HCEC 1CT (cell line): ENCODE measurements at regions not wholly inside any gene's neighbourhood (a gene's known extent, or its start where the extent isn't known, plus 50 kb on each side); places are given as distances from the start of the nearest gene placed in this dataset.

Experiments used
- DNase-seq: peaks from one replicate; pipeline ENCODE4 v3.0.0-alpha.2; 2017

DNA sequence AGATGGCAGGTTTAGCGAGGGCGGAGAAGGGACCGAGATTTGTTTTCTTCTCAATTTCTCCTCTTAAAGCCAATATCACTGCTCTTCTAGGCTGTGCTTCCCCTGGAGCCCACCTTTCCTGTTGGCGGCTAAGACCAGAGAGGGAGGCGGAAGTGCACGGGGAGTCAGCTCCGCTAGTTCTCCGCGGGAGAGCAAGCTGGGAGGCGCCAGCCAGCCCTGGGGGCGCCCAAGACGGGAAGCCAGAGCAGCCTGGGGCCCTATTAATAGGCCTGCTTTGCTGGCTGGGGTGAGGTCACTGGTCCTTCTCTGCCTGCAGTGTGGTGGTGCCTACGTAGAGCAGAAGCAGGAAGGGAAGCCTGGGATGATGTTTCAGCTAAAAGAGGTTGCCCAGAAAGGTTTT lies 61.6 kb downstream of the LSM5 start:
- DNase-seq, result no peak

- DNase-seq, result no peak
Observed at GRCh38 chr7:32427769-32428291, 62.4 kb downstream of the LSM5 start.

DNA sequence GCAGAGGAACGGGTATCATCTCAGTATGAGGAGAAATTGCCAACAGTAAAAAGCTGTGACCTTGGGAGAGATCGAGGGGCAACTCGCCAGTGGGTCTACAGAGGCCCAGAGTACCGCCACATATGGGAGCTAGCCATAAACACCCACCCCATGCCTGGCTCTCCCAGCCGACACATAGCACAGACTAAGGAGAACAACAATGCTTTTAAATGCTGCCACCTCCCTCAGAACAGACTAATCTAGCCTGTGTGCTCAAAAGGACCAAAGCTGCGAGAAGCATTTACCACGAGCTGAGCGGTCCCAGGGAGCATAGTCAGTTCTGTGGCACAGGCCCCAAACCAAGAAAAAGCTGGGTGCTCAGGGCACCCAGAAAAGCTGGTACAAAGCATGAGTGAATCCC lies 73.3 kb downstream of the LSM5 start:
- no peak for DNase-seq

GRCh38 chr7:32415936-32416335 lies 74.2 kb downstream of the LSM5 start:
- no peak for DNase-seq

DNA sequence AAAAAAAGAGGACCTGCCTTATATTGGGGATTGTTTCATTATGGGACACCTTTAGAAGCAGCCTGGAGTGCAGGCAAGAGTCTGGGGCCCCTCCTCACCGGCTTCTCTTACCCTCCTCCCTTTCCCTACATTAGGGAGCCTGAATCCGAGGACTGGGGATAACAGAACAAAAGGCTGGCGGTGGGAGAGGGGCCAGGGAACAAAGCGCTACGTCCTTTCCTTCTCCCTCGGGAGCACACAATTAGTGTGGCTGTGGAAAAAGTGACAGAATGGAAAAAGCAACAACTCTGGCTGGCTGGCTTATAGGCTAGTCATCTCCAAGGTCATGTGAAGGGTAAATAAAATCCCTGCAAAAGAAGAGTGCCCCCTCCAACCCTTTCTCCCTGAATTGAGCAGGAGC lies 74.7 kb downstream of the LSM5 start:
- DNase-seq, result no peak

GRCh38 chr7:32412471-32412870 lies 77.7 kb downstream of the LSM5 start:
- DNase-seq, result no peak

DNA sequence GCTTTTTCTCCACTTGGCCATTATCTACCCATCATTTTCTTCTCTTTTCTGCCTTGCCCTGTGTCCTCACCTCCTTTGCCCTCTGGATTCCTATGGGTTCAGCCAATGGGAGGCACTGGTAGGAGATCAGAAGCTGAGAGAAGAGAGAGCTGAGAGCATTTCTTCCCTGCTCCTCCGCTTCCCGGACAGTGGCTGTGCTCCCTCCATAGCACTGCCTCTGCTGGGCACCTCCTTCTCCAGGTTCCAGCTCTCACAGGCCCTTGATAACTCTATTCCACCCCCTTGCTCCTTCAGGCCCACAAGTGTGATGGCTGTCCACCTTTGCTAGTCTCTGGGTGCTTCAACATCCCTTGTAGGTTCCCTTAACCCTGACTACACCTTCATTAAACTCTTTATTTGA lies 79.6 kb downstream of the LSM5 start:
- DNase-seq, result no peak

- DNase-seq, result no peak
Observed at GRCh38 chr7:32406386-32406785, 83.8 kb downstream of the LSM5 start.

DNA sequence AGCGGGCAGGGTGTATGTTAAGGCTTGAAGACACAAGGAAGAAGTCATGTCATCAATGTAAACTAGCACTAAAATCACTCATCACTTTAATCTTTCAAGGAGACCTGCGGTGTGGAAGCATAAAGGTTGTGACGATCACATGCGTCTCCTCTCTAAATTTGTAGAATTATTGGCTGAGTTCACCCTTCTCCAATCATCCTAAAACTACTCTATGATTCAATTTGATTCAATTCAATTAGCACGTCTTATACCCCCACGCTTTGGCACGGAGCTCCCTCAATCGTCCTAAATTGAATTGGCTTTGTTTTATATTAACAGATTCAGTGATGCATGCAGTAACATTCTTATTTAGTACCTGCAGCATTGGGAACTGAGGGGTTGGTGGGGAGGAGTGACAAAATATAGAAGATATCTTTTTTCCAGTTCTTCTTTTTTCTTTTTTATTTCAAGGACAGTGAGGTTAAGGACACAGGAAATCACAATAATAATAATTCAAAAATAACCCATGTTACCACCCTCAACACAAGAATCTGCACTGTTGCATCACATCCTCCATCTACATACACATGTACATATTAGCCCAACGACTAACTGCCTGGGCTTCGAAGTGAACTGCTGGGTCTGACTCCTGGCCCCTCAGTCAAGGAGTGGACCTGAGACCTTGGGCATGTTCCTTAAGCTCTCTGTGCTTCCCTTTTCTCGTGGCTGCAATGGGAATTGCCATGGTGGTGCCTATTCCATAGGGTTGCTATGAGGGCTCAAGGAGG lies 86.5 kb downstream of the LSM5 start:
- DNase-seq, result no peak

- no peak for DNase-seq
Observed at GRCh38 chr7:32400676-32401075, 89.5 kb downstream of the LSM5 start.

GRCh38 chr7:32399311-32399710 lies 90.9 kb downstream of the LSM5 start:
- DNase-seq, result no peak

- no peak for DNase-seq
Observed at GRCh38 chr7:32395168-32395567, 95.0 kb downstream of the LSM5 start.

GRCh38 chr7:32393861-32394260 lies 96.3 kb downstream of the LSM5 start:
- DNase-seq, result no peak

GRCh38 chr7:32390210-32390609 lies 100.0 kb downstream of the LSM5 start:
- DNase-seq, result no peak

GRCh38 chr7:32385316-32385956 lies 104.7 kb downstream of the LSM5 start:
- DNase-seq, result no peak

- no peak for DNase-seq
Observed at GRCh38 chr7:32381024-32381601, 109.1 kb downstream of the LSM5 start.

DNA sequence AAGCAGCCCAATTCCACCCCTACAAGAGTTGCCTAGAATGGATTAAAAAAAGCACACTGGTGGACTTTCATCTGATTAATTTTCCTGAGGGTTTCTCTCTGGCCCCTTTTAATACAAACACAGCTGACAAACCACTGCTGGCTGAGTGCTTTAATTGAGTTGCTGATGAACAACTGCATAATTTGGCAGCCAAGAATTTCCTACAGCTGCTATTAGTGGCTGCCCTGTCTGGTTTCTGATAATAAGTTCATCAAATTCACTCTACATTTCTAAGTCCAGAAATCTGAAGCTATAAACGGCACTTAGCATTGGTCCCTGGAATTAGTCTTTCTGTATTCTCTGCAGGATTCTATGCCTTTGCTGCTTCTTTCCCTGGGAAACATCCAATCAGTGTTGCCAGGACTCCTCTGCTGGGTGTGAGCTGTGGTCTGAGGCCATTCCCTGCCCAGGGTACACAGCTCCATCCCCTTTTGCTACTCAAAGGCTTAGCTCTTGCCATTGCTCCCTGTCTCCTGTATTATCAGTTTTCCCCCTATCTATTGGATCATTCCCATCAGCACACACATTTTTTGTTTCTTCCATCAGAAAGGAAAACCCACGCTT lies 110.6 kb downstream of the LSM5 start:
- no peak for DNase-seq

GRCh38 chr7:32378988-32379387 lies 111.2 kb downstream of the LSM5 start:
- DNase-seq, result no peak

DNA sequence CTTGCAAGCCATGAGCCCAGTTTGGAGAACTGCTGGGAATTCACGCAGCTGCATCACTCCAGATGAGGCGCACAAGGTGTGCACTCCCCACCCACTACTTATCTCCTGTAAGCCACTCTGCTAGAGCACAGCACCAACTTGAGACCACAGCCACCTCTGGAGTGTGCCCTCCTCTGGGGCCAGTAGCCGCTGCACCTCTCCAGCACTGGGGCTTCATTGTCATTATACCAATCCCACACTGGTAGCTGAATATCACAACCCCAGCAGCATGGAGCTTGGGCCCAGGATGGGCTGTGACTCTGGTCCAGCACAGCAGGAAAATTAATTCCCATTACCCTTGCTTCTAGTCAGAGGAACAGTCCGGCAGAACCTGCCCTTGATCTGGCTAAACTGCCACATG lies 125.6 kb downstream of the LSM5 start:
- no peak for DNase-seq

DNA sequence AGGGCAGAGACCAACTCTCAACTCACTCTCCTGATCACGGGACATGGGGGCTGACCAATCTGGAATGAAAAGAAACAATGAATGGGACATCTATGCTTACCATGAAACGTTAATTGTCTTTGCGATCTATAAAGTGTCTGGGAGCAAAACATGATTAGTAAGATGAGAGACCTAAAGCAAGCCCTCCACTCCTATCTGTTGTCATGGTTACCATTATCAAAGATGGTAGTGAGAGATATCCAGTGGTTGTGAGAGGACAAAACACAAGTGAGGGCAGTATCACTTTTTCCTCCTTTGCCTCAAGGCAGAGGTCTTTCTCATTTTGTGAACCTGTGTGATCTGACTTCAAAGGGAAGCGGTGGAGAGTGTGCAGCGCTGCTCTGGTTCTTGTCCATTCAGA lies 130.1 kb downstream of the LSM5 start:
- DNase-seq, result no peak

DNA sequence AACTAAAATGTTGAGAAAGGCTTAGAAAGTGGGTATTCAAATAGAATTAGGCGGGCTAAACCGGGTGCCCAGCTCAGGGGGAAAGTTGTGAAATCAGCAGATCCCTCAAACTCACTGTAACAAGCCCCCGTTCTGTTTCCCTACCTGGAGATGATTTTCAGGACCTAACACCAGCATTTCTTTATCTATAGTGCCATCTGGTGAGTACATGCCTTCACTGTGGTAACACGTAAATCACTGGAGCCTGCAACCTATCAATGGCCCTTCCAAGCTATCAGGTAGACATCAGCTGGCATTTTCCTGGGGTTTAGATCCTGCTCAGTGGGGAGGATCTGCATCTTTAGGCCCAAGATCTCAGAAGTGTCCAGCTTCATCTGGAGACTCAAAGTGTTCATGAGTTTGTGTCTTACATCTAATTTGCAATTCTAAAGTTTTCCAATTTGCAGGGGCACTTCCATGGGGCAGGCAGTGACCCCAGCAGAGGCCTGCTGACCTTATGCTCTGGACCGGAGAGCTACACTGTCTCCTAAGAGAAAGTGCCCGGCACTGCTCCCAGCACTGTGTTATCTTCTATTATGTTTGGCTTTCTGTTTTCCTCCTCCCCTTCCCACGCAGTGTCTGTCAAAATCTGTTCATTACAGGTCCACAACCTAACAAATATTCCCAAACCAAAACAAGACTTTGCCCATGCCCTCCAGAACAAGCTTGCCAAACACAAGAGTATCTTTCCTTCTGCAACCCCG lies 132.5 kb downstream of the LSM5 start:
- no peak for DNase-seq

GRCh38 chr7:32347244-32347828 lies 142.8 kb downstream of the LSM5 start:
- DNase-seq, result peak; percentile 5

GRCh38 chr7:32346253-32346652 lies 143.9 kb downstream of the LSM5 start:
- DNase-seq, result no peak
